Effector memory CD4-positive, alpha-beta T cell (primary cell): ENCODE measurements at regions not wholly inside any gene's neighbourhood (a gene's known extent, or its start where the extent isn't known, plus 50 kb on each side); places are given as distances from the start of the nearest gene placed in this dataset.

ENCODE experiments used
- DNase-seq, 3 donors: peaks; one replicate each; pipeline ENCODE4 v3.0.0-alpha.2; 2020
- H3K27ac ChIP-seq: 2 replicates; pipeline ENCODE4 v1.7.0; 2013; ENCODE audit warnings: mild to moderate bottlenecking, low read length, moderate library complexity; ENCODE audit not compliant: insufficient read depth, poor library complexity, severe bottlenecking
- H3K27me3 ChIP-seq: replicated peaks from 2 replicates; pipeline ENCODE4 v1.7.0; 2013; ENCODE audit warnings: mild to moderate bottlenecking, low read length; ENCODE audit not compliant: insufficient read depth, control insufficient read depth, poor library complexity, severe bottlenecking
- H3K36me3 ChIP-seq: 2 replicates; pipeline ENCODE4 v1.7.0; 2013; ENCODE audit warnings: mild to moderate bottlenecking, low read length, moderate library complexity; ENCODE audit not compliant: control insufficient read depth, insufficient read depth
- H3K4me1 ChIP-seq: 2 replicates; pipeline ENCODE4 v1.7.0; 2013; ENCODE audit warnings: low read length, mild to moderate bottlenecking; ENCODE audit not compliant: control insufficient read depth, insufficient read depth, poor library complexity, severe bottlenecking
- H3K4me3 ChIP-seq: 2 replicates; pipeline ENCODE4 v1.7.0; 2013; ENCODE audit warnings: low read length, low read depth, mild to moderate bottlenecking; ENCODE audit not compliant: insufficient read depth, poor library complexity, severe bottlenecking
- H3K9me3 ChIP-seq: 2 replicates; pipeline ENCODE4 v1.7.0; 2013; ENCODE audit warnings: mild to moderate bottlenecking, low read length, moderate library complexity; ENCODE audit not compliant: control insufficient read depth

DNA sequence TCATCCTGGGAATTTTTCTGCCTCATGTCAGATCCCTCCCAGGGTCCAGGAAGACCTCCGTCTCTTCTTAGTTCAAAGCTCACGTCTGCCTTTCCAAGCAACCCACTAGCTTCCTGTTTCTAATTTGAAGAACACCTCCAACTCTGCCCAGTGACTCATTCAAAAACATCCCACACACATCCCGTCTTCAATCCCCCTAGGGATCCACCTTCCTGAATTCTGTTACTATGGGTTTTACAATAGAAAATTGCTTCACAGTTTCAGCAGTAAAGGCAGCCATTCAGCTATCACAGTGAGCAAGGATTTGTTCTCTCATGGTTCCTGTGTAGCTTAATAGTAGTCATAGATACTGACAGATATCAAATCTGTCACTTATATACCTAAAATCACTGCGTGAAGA lies 308.3 kb upstream of the CCDC54 start:
- H3K27me3 ChIP-seq = no peaks in the 10 kb centered on the region
- no peaks in the 10 kb centered on the region for H3K36me3 ChIP-seq
- no peak overlapping the region for H3K27ac ChIP-seq
- H3K9me3 ChIP-seq = no peaks in the 10 kb centered on the region
- no peak overlapping the region for H3K4me3 ChIP-seq
- no peaks in the 10 kb centered on the region for H3K4me1 ChIP-seq
- DNase-seq = no peak

DNA sequence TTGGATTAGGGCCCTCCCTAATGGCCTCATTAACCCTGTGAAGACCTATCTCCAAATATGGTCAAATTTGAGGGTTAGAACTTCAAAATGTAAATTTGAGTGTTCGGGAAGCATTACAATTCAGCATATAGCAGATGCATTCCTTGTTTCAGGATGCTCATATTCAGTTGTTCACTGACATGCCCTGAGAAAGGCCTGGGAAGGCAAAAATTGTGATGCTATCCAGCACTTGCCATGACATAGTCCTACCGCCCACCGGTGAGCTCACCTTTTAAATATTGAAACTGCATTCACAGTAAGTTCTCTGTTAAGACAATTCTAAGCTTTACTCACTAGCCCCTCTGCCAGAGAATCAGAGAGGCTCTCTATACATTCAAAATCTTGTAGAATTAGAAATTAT lies 300.3 kb upstream of the CCDC54 start:
- no peaks in the 10 kb centered on the region for H3K4me1 ChIP-seq
- H3K27ac ChIP-seq = no peak overlapping the region
- no peak for DNase-seq
- no peaks in the 10 kb centered on the region for H3K27me3 ChIP-seq
- H3K4me3 ChIP-seq = no peak overlapping the region
- H3K9me3 ChIP-seq = no peaks in the 10 kb centered on the region
- H3K36me3 ChIP-seq = no peaks in the 10 kb centered on the region

DNA sequence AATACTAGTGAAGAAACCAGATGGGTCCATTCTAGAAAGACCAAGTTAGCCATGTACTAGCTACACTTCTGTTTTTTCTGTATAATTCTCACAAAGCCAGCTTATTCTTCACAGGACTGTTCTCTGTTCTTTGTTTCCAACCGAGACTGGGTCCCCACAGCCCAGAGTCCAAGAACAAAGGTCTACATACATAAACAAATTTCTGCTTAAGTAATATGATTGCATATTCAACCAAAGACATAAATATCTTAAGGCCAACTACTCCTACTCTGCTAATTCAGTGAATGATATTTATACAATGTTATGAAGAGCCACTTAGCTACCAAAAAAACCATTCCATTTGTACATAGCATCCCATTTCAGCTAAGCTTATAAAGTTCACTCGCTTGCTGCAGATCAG lies 299.8 kb upstream of the CCDC54 start:
- Histone ChIP-seq H3K27ac (no peak overlapping the region), H3K4me3 (no peak overlapping the region), H3K9me3 (no peaks in the 10 kb centered on the region), H3K36me3 (no peaks in the 10 kb centered on the region), H3K4me1 (no peaks in the 10 kb centered on the region), H3K27me3 (no peaks in the 10 kb centered on the region)
- no peak for DNase-seq

DNA sequence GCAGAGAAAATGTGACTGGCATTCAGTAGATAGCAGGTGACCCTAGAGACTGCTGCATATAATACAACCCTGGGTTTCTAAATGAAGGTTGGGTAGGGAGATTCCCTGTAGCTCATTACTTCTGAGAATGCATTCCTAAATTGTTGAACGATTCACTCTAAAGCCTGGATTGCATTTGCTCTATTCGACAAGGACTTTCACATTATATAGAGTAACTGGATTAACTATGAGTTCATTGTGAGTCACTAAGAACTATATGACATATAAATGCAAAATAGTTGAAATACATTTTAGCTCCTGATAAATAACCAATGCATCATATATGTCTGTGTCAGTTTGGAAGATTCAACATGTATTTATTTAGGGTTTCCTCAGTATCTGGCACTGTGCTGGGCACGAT lies 294.7 kb upstream of the CCDC54 start:
- Histone ChIP-seq H3K27me3 (no peaks in the 10 kb centered on the region), H3K9me3 (no peaks in the 10 kb centered on the region), H3K4me3 (no peak overlapping the region), H3K4me1 (no peaks in the 10 kb centered on the region), H3K36me3 (no peaks in the 10 kb centered on the region), H3K27ac (no peak overlapping the region)
- DNase-seq = no peak

DNA sequence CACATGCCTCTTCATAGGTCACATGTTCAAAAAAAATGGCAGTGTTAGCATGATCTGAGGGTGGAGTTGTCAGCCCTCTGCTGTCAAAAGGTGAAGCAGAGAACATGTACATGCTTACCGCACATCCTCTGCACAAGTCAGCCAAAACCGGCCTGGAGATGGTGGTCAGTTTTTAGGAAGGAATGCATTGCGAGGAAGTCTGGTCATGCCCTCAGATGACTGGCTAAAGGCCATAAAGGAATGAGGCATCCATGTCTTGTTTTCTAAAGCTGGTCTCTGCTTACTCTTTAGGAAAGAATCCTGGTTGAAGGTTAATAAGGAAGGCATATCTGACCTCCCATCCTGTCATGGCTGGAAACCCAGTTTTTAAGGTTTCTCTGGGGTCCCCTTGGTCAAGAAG lies 292.0 kb upstream of the CCDC54 start:
- DNase-seq = no peak
- Histone ChIP-seq H3K9me3 (no peaks in the 10 kb centered on the region), H3K27me3 (no peaks in the 10 kb centered on the region), H3K4me3 (no peak overlapping the region), H3K4me1 (no peaks in the 10 kb centered on the region), H3K36me3 (no peaks in the 10 kb centered on the region), H3K27ac (no peak overlapping the region)

DNA sequence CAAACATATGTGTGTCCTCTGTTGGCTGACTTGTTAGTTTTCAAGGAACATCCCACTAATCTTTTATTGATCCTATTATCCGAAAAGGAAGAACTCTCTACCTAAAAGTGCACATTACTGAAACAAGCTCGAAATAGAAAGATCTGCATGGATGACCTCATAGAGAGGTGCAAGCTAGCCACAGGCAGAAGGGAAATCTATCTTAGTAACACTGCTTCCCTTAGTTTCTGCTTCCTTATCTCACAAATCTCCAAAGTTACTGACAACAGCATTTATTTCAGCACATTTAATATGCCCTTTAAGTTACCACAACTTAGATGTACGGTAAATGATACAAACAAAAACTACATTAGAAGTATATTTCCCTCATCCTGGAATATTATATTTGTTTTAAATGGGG lies 285.1 kb upstream of the CCDC54 start:
- Histone ChIP-seq H3K36me3 (no peaks in the 10 kb centered on the region), H3K4me3 (no peak overlapping the region), H3K27ac (no peak overlapping the region), H3K4me1 (no peaks in the 10 kb centered on the region), H3K9me3 (no peaks in the 10 kb centered on the region), H3K27me3 (no peaks in the 10 kb centered on the region)
- no peak for DNase-seq

DNA sequence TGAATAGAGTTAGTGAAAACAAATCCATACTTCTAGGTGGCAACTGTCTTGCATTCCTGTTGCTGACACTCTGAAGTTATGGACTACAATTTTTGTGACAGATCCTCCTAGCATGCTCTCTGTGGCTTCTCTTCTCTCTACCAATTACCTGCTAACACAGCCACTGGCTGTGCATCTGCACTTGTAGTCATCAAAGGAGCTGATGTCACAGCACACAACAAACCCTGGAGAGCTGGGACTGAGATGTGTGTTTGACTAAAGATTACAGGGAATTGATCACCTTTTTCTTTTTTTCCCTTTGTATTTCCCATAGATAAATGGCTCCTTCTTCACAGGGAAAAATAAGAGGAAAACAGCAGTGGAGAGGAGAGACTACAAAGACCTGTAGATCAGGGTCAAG lies 278.4 kb upstream of the CCDC54 start:
- Histone ChIP-seq H3K4me3 (no peak overlapping the region), H3K27ac (no peak overlapping the region), H3K4me1 (no peaks in the 10 kb centered on the region), H3K27me3 (no peaks in the 10 kb centered on the region), H3K36me3 (no peaks in the 10 kb centered on the region), H3K9me3 (no peaks in the 10 kb centered on the region)
- DNase-seq = no peak

DNA sequence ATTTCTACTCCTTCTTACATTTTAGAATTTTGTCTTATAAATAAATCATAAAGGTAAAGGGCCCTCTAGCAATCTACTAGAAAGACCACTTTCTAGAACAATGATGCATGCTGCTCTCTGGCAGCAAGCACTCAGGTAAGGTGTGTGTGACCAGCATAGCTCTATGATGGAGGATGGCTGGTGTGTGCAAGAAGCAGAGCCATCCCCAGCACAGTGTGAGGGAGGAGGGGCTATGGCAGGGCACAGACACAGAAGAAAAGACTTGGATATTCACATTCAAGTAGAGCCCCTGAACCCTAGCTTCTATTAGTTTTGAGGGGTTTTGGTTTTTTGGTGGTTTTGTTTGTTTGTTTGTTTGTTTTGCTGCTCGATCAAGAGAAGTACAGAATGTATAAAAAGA lies 277.1 kb upstream of the CCDC54 start:
- Histone ChIP-seq H3K9me3 (no peaks in the 10 kb centered on the region), H3K4me1 (no peaks in the 10 kb centered on the region), H3K36me3 (no peaks in the 10 kb centered on the region), H3K27me3 (no peaks in the 10 kb centered on the region), H3K4me3 (no peak overlapping the region), H3K27ac (no peak overlapping the region)
- DNase-seq = no peak

DNA sequence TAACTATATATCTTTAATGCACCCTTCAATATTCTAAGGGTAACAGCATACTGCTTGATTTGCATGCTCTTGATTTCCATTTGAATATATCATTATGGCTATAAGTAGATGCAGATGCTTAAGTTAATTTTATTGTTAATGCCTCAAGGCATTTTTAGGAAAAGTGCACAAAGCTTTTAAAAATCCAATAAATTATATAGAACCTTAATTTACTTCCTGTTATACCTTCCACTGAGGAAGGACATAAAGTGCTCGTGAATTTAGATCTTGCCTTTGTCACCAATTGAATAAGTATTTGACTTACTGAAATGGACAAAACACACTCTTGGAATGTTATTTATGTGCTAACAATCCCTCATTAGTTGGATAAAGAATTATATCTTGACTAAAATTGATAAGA lies 276.7 kb upstream of the CCDC54 start:
- H3K36me3 ChIP-seq = no peaks in the 10 kb centered on the region
- H3K9me3 ChIP-seq = no peaks in the 10 kb centered on the region
- H3K27ac ChIP-seq = no peak overlapping the region
- DNase-seq = no peak
- no peaks in the 10 kb centered on the region for H3K27me3 ChIP-seq
- H3K4me3 ChIP-seq = no peak overlapping the region
- H3K4me1 ChIP-seq = no peaks in the 10 kb centered on the region

DNA sequence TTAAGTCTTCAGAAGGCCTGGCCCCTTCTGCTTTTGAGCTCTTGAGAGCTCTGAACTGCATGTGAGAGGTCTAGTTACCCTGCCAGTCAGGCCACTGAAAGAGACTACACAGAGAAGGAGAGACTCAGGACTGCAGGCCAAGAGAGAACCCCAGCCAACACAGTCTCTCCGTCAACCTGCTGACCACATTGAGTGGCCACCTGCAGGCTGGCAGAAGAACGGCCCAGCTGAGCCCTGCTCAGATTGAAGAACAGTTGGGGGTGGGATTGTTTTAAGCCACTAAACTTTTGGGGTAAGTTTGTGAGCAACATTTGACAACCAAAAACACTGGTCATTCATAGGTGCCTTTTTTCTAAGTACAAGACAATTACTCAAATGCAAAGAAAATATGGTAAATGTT lies 273.5 kb upstream of the CCDC54 start:
- no peak overlapping the region for H3K27ac ChIP-seq
- no peaks in the 10 kb centered on the region for H3K36me3 ChIP-seq
- no peak for DNase-seq
- H3K4me1 ChIP-seq = no peaks in the 10 kb centered on the region
- H3K27me3 ChIP-seq = no peaks in the 10 kb centered on the region
- no peak overlapping the region for H3K4me3 ChIP-seq
- H3K9me3 ChIP-seq = no peaks in the 10 kb centered on the region

DNA sequence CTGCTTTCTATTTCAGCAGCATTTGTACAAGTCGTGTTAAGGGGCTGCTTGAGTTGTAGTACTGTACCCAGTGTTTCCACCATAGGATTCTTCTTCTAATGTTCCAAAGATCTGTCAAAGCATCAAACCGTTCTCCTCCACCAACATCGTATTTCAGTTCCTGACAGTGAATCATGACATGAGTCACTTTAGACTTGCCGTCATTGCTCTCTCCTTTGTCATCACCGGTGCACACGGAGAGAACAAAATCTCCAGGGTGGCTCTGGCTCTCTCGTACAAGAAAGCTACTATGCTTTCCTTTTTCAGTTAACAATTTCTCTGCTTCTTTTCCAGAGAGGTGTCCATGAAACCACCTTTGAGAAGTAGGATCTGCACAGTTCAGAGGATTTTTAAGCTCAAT lies 270.9 kb upstream of the CCDC54 start:
- H3K4me1 ChIP-seq = no peaks in the 10 kb centered on the region
- H3K27ac ChIP-seq = no peak overlapping the region
- no peaks in the 10 kb centered on the region for H3K27me3 ChIP-seq
- no peak for DNase-seq
- H3K4me3 ChIP-seq = no peak overlapping the region
- no peaks in the 10 kb centered on the region for H3K9me3 ChIP-seq
- H3K36me3 ChIP-seq = no peaks in the 10 kb centered on the region
